ENCODE measurements at regions not wholly inside any gene's neighbourhood (a gene's known extent, or its start where the extent isn't known, plus 50 kb on each side); places are given as distances from the start of the nearest gene placed in this dataset.

DNA sequence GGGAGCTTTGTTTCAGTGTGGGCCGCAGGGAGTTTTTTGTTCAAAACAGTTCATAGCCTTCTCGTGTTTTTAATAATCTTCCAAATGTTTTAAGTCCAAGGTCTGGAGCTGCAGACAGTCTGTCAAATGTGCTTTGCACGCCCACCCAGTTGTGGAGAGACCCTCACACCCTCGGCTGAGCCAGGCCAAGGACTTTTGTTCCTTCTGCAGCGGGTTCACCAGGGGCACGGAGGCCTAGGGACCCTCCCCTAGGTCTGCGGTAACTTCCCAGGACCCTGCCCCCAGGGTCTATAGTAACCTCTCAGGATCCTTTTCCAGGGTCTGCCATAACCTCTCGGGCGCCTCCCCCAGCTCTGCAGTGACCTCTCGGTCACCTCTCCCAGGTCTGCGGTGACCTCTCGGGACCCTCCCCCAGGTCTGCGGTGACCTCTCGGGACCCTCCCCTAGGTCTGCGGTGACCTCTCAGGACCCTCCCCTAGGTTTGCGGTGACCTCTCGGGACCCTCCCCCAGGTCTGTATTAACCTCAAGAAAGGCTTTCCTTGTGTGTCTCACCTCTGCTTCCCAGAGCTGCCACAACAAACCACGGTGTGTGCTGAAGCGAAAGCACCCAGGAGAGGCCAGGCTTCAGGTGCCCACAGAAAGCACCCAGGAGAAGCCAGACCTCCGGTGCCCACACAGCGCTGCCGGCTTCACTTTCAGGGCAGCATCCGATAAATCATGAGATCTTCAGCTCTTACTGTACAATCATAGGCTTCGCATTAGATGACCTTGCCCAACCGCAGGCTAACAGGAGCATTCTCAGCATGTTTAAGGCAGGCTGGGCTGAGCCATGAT lies 301.9 kb upstream of the SALL3 start:
- TF ChIP-seq, protein P1, sequence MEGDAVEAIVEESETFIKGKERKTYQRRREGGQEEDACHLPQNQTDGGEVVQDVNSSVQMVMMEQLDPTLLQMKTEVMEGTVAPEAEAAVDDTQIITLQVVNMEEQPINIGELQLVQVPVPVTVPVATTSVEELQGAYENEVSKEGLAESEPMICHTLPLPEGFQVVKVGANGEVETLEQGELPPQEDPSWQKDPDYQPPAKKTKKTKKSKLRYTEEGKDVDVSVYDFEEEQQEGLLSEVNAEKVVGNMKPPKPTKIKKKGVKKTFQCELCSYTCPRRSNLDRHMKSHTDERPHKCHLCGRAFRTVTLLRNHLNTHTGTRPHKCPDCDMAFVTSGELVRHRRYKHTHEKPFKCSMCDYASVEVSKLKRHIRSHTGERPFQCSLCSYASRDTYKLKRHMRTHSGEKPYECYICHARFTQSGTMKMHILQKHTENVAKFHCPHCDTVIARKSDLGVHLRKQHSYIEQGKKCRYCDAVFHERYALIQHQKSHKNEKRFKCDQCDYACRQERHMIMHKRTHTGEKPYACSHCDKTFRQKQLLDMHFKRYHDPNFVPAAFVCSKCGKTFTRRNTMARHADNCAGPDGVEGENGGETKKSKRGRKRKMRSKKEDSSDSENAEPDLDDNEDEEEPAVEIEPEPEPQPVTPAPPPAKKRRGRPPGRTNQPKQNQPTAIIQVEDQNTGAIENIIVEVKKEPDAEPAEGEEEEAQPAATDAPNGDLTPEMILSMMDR (IDR thresholded peaks at IDR 0.05): no peak
- TF ChIP-seq POLR2A (IDR thresholded peaks at IDR 0.05) (no peak), POLR2AphosphoS5 (IDR thresholded peaks at IDR 0.05) (no peak)
- peak in 1 of 2 donors; percentile 27 for DNase-seq (ENCODE audit: low spot score in 2 of 2)
- Histone ChIP-seq H3K27ac (no peak overlapping the region), H3K4me3 (no peak overlapping the region), H3K9me3 (no peaks in the 10 kb centered on the region), H3K4me1 (no peaks in the 10 kb centered on the region), H3K36me3 (no peaks in the 10 kb centered on the region), H3K27me3 (peaks cover 0 to 5% of the 10 kb centered on the region in 2 donors)
- intact Hi-C loops (cut with DNase I; ENCODE audit: low total_unique reads): no loop called here

DNA sequence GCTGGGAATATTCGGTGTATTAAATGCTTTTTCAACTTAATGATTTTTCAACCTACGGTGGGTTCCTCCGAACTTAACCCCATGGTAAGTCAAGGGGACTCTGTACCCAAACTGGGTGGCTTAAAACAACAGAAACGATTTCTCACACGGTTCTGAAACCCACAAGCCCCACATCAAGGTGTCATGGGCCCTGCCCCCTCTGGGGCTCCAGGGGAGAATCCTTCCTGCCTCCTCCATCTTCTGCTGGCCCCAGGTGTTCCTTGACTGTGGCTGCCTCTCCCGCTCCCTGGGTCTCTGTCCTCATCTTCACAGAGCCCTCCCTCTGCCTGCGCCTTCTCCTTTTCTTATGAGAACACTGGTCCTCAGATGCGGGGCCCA lies 301.3 kb upstream of the SALL3 start:
- TF ChIP-seq POLR2AphosphoS5 (IDR thresholded peaks at IDR 0.05): no peak
- no peak for TF ChIP-seq POLR2A (IDR thresholded peaks at IDR 0.05)
- TF ChIP-seq, protein P1 (IDR thresholded peaks at IDR 0.05): no peak
- intact Hi-C loops (cut with DNase I; ENCODE audit: low total_unique reads): no loop called here

DNA sequence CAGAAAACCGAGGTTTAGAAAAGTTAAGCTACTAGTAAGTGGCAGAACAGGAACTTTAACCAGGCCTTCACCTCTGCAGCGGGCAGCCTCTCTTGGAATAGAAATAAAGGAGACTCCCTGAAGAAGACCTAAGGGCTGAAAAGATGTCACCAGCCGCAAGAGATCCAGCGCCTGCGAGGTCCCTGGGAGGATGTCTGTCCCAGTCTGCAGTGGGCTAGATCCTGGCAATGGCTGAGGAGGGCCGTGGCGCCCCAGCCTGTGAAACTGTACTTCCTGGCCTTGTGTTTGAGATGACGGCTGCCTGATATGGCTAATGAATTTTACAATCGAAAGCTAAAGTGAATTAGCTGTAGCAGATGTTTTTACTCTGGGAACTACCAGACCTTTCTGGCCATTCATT lies 300.6 kb upstream of the SALL3 start:
- peak in 1 of 2 donors; percentile 14 for DNase-seq (ENCODE audit: low spot score in 2 of 2)
- intact Hi-C loops (cut with DNase I; ENCODE audit: low total_unique reads): no loop called here
- Histone ChIP-seq H3K27me3 (no peaks in the 10 kb centered on the region), H3K4me1 (no peaks in the 10 kb centered on the region), H3K9me3 (no peaks in the 10 kb centered on the region), H3K27ac (no peak overlapping the region), H3K36me3 (no peaks in the 10 kb centered on the region), H3K4me3 (no peak overlapping the region)
- TF ChIP-seq POLR2A (IDR thresholded peaks at IDR 0.05) (no peak), POLR2AphosphoS5 (IDR thresholded peaks at IDR 0.05) (no peak)
- TF ChIP-seq, protein P1 (IDR thresholded peaks at IDR 0.05): no peak

More for the DNA sequence above, 301.3 kb upstream of the SALL3 start:
- Histone ChIP-seq H3K27ac (no peak overlapping the region), H3K36me3 (no peaks in the 10 kb centered on the region), H3K9me3 (no peaks in the 10 kb centered on the region), H3K4me3 (no peak overlapping the region), H3K27me3 (peaks cover 0 to 5% of the 10 kb centered on the region in 2 donors), H3K4me1 (no peaks in the 10 kb centered on the region)
- DNase-seq (ENCODE audit: low spot score in 2 of 2): peak in 1 of 2 donors; percentile 12

DNA sequence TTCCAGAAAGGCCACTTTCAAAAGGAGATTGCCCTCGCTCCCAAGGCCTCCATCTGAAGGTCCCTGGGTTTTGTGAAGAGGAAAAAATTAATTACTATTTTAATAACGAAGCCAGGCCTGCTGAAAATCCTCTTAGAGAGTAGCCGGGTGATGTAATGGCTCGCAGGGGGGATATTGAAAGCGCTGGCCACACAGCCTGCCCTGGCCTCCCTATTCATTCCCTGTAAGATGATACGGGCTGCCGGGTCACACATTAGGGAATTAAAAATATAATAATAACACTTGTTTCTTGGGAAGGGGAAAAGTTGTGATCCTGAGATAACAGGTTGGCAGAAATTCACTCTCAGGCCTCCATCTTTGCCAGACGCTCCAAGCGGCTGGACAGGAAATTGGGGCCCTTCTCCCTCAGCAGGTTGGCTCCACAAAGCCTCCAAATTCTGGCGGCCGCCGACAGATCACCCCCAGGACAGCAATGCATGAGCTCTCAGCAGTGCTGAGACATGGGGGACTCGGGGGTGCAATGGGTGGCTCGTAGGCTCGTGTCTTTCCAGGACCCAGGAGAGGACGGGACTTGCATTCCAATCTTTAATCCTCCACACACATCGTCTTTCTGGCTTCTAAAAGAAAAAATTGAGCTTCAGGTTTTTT lies 299.9 kb upstream of the SALL3 start:
- no peaks in the 10 kb centered on the region for H3K9me3 ChIP-seq
- no peak overlapping the region for H3K27ac ChIP-seq
- intact Hi-C loops (cut with DNase I; ENCODE audit: low total_unique reads): no loop called here
- no peak for TF ChIP-seq POLR2AphosphoS5 (IDR thresholded peaks at IDR 0.05)
- TF ChIP-seq, protein P1 (IDR thresholded peaks at IDR 0.05): no peak
- TF ChIP-seq POLR2A (IDR thresholded peaks at IDR 0.05): no peak
- peak in 1 of 2 donors; percentile 43 for DNase-seq (ENCODE audit: low spot score in 2 of 2)
- no peak overlapping the region for H3K4me3 ChIP-seq
- no peaks in the 10 kb centered on the region for H3K27me3 ChIP-seq
- H3K4me1 ChIP-seq: no peaks in the 10 kb centered on the region
- H3K36me3 ChIP-seq: no peaks in the 10 kb centered on the region

DNA sequence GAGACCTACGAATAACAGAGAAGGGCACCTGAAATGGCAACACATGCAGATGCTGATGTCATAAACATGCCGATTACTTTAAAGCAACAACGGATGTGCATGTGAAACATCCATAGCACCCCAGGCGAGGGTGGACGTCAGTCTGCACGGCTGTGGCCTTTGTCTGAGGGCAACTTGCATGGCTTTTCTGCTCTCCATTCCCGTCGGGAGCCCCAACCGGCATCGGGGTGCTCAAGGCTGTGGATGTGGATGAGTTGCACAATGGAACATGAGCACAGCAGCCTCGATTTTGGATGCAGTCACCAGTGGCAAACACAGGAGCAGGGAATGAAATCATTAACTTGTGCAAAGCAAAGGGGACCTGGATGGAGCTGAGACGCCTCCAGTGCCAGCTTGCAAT lies 298.2 kb upstream of the SALL3 start:
- intact Hi-C loops (cut with DNase I; ENCODE audit: low total_unique reads): no loop called here
- Histone ChIP-seq H3K4me1 (no peaks in the 10 kb centered on the region), H3K9me3 (no peaks in the 10 kb centered on the region), H3K4me3 (no peak overlapping the region), H3K27me3 (peaks cover 0 to 13% of the 10 kb centered on the region in 2 donors), H3K36me3 (no peaks in the 10 kb centered on the region), H3K27ac (no peak overlapping the region)
- peak in 1 of 2 donors; percentile 39 for DNase-seq (ENCODE audit: low spot score in 2 of 2)
- TF ChIP-seq POLR2A (IDR thresholded peaks at IDR 0.05) (no peak), POLR2AphosphoS5 (IDR thresholded peaks at IDR 0.05) (no peak)
- TF ChIP-seq, protein P1 (IDR thresholded peaks at IDR 0.05): no peak
